Astrocyte of the spinal cord (primary cell): ENCODE measurements at regions not wholly inside any gene's neighbourhood (a gene's known extent, or its start where the extent isn't known, plus 50 kb on each side); places are given as distances from the start of the nearest gene placed in this dataset.

Experiments used
- DNase-seq: peaks from one replicate; pipeline ENCODE4 v3.0.0; 2011; ENCODE audit warnings: low read depth, low spot score
- H3K4me3 ChIP-seq: 2 replicates; pipeline ENCODE4 v1.5.1; 2011; ENCODE audit warnings: low read depth, mild to moderate bottlenecking, low read length, moderate library complexity
- in situ Hi-C: cut with HindIII; loops from 2 replicates; pipeline ENCODE4 v1.10.0; 2017; ENCODE audit warnings: low sequenced_read_pairs
- TF ChIP-seq, protein P1 (sequence below): IDR thresholded peaks from 2 replicates; pipeline ENCODE4 v1.5.1; 2012; ENCODE audit warnings: low read depth, mild to moderate bottlenecking, low read length, inconsistent platforms

GRCh38 chr17:77856551-77857305 lies 101.8 kb upstream of the TNRC6C start:
- in situ Hi-C loops = no loop called here
- H3K4me3 ChIP-seq = no peak overlapping the region
- TF ChIP-seq, protein P1, sequence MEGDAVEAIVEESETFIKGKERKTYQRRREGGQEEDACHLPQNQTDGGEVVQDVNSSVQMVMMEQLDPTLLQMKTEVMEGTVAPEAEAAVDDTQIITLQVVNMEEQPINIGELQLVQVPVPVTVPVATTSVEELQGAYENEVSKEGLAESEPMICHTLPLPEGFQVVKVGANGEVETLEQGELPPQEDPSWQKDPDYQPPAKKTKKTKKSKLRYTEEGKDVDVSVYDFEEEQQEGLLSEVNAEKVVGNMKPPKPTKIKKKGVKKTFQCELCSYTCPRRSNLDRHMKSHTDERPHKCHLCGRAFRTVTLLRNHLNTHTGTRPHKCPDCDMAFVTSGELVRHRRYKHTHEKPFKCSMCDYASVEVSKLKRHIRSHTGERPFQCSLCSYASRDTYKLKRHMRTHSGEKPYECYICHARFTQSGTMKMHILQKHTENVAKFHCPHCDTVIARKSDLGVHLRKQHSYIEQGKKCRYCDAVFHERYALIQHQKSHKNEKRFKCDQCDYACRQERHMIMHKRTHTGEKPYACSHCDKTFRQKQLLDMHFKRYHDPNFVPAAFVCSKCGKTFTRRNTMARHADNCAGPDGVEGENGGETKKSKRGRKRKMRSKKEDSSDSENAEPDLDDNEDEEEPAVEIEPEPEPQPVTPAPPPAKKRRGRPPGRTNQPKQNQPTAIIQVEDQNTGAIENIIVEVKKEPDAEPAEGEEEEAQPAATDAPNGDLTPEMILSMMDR = no peak
- no peak for DNase-seq

DNA sequence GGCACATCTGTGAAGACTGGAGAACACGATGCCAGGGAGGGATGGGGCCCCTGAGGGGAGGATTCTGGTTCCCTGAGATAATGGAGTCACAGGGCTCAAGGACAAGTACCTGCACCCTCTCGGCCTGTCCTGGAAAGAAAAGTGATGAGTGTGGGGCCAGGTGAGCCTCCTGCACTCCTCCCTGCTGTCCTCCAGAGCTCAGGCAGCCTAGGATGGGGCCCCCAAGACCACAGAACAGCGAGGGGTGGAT lies 101.3 kb upstream of the TNRC6C start:
- TF ChIP-seq, protein P1 = no peak

DNA sequence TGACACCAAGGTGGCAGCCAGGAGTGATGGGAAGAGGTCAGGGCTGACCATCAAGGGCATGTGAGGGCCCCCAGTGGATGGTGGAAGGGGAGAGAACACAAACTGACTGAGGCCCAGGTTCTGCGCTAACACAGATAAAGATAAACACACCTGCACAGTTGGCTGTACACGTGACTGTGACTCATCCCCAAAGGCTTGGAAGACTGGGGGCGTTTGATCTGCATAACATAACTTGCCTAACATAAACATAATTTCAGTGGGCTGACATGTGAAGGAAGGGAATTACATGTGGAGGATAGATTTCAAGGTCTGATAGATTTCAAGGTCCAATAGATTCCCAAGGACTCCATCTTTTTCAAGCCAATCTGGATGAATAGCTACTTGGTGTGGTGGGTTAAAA lies 100.9 kb upstream of the TNRC6C start:
- no peak overlapping the region for H3K4me3 ChIP-seq
- in situ Hi-C loops = no loop called here
- DNase-seq = no peak
- TF ChIP-seq, protein P1 = no peak

More for the DNA sequence above, 101.3 kb upstream of the TNRC6C start:
- no peak overlapping the region for H3K4me3 ChIP-seq
- in situ Hi-C loops = no loop called here
- DNase-seq = no peak

DNA sequence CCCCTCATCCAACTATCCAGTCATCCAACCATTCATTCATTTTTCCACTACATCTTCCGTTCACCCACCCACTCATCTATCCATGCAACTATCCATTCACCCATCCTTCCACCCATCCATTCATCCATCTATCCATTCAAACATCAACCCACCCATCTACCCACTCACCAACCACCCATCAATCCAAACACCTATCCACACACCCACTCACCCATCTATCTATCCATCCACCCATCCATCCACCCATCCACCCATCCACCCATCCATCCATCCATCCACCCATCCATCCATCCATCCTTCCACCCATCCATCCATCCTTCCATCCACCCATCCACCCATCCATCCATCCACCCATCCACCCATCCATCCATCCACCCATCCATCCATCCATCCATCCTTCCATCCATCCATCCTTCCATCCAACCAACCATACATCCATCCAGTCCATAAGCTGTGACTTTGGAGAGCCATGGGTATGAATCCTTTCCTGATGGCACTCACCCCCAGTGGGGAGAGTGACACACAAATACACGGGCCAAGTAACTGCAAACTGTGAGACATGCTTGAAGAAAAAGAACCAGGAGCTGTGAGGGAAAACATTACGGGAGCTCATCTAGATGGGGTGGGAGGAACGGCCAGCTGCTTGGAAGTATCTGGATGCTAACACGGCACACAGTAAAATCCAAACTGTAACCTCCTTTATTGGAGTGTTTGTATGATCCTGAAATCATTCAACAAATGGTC lies 100.0 kb upstream of the TNRC6C start:
- no peak overlapping the region for H3K4me3 ChIP-seq
- in situ Hi-C loops = no loop called here
- TF ChIP-seq, protein P1 = no peak
- no peak for DNase-seq

DNA sequence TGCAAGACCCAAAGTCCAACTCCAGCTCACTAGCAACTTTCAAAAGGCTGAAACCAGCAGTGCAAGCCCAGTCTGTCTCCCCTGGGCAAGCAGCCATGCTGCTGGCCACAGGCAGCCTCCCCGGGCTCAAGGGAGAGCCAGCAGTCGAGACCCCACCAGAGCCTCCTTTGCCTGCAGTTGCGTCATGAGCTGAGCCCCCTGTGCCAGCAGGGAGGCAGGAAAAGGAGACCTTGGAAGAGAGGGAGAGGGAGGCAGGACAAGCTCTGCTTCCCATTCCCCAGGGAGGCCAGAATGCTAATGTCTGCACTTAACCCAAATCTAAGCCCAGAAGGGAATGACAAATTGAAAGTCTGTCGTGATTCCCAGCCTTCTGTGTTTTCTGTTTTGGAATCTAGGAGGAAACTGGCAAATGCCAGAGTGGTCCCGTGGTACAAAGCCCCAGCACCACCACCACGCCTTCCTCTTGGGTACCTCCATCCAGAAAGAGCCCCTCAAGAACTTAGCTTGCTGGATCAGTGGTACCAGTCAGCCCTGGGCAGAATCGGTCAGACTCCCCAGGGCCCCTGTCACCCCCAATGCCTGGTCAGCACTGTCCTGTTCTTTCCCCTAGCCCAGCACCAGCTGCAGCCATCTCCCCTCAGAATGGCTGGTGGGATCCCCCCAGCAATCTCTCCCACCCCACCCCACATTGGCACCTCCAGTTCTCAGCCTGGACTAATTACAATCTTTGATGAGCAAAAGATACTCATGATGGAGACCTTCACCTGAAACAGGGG lies 99.3 kb upstream of the TNRC6C start:
- TF ChIP-seq, protein P1 = no peak
- no peak for DNase-seq
- no peak overlapping the region for H3K4me3 ChIP-seq
- in situ Hi-C loops = no loop called here

DNA sequence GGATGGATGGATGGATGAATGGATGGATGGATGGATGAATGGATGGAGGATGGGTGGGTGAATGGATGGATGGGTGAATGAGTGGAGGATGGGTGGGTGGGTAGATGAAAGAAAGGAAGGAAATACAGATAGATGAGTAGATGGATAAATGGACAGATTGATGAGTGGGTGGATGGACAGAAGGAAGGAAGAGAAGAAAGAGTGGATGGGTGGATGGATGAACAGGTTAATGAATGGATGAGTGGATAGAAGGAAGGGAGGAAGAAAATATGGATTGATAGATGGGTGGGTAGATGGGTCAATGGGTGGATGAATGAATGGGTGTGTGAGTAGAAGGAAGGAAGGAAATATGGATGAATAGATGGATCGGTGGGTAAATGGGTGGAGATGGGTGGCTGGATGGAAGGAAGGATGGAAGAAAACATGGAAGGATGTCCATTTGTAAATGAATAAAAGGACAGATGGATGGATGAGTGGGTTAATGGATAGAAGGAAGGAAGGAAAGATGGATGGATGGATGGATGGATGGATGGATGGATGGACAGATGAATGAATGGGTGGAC lies 97.3 kb upstream of the TNRC6C start:
- in situ Hi-C loops = no loop called here
- TF ChIP-seq, protein P1 = no peak

More for the DNA sequence above, 97.3 kb upstream of the TNRC6C start:
- no peak for DNase-seq
- no peak overlapping the region for H3K4me3 ChIP-seq
